ENCODE measurements at regions not wholly inside any gene's neighbourhood (a gene's known extent, or its start where the extent isn't known, plus 50 kb on each side); places are given as distances from the start of the nearest gene placed in this dataset.

- no peaks in the 10 kb centered on the region for H3K36me3 Mint-ChIP-seq (ENCODE audit: insufficient read depth, unreplicated experiment)
- peaks cover 20% of the 10 kb centered on the region for H3K4me1 Mint-ChIP-seq (ENCODE audit: insufficient read depth, unreplicated experiment)
- H3K27ac Mint-ChIP-seq (ENCODE audit: low read depth, unreplicated experiment): no peak overlapping the region
These were observed 270.9 kb downstream of the C12orf50 start for GRCh38 chr12:87758271-87758670.

GRCh38 chr12:87756721-87757120 is 272.5 kb downstream of the C12orf50 start:
- DNase-seq (ENCODE audit: unreplicated experiment): peak; percentile 56
- H3K9me3 Mint-ChIP-seq (ENCODE audit: unreplicated experiment): peaks cover 7% of the 10 kb centered on the region
- H3K4me3 Mint-ChIP-seq (ENCODE audit: unreplicated experiment): no peak overlapping the region
- intact Hi-C loops (cut with micrococcal nuclease): loop anchor here (5.0 kb wide), 1 partner anchor 66 kb away; no protein-coding TSS in a partner anchor
- H3K4me1 Mint-ChIP-seq (ENCODE audit: insufficient read depth, unreplicated experiment): peaks cover 20% of the 10 kb centered on the region
- peak overlapping the region; percentile 89 for H3K27ac Mint-ChIP-seq (ENCODE audit: low read depth, unreplicated experiment)
- BruUV-seq (replicated peaks): no TSS peak
- no peaks in the 10 kb centered on the region for H3K27me3 Mint-ChIP-seq (ENCODE audit: insufficient read depth, unreplicated experiment)
- CTCF ChIA-PET: no interaction called here
- POLR2A ChIA-PET: no interaction called here
- no peaks in the 10 kb centered on the region for H3K36me3 Mint-ChIP-seq (ENCODE audit: insufficient read depth, unreplicated experiment)
- TF ChIP-seq CTCF (IDR thresholded peaks at IDR 0.05; ENCODE audit: unreplicated experiment): no peak

More at GRCh38 chr12:87758271-87758670, 270.9 kb downstream of the C12orf50 start:
- H3K9me3 Mint-ChIP-seq (ENCODE audit: unreplicated experiment): peaks cover 7% of the 10 kb centered on the region
- ChIA-PET POLR2A (no interaction called here), CTCF (no interaction called here)
- intact Hi-C loops (cut with micrococcal nuclease): loop anchor here (5.0 kb wide), 1 partner anchor 64 kb away; no protein-coding TSS in a partner anchor
- no TSS peak for BruUV-seq (replicated peaks)
- no peak for DNase-seq (ENCODE audit: unreplicated experiment)
- no peak for TF ChIP-seq CTCF (IDR thresholded peaks at IDR 0.05; ENCODE audit: unreplicated experiment)
- no peaks in the 10 kb centered on the region for H3K27me3 Mint-ChIP-seq (ENCODE audit: insufficient read depth, unreplicated experiment)
- no peak overlapping the region for H3K4me3 Mint-ChIP-seq (ENCODE audit: unreplicated experiment)

GRCh38 chr12:87756111-87756510 is 273.1 kb downstream of the C12orf50 start:
- DNase-seq (ENCODE audit: unreplicated experiment): peak; percentile 95
- H3K27ac Mint-ChIP-seq (ENCODE audit: low read depth, unreplicated experiment): peak overlapping the region; percentile 89
- H3K27me3 Mint-ChIP-seq (ENCODE audit: insufficient read depth, unreplicated experiment): no peaks in the 10 kb centered on the region
- H3K4me1 Mint-ChIP-seq (ENCODE audit: insufficient read depth, unreplicated experiment): peaks cover 20% of the 10 kb centered on the region
- ChIA-PET CTCF (no interaction called here), POLR2A (no interaction called here)
- H3K36me3 Mint-ChIP-seq (ENCODE audit: insufficient read depth, unreplicated experiment): no peaks in the 10 kb centered on the region
- H3K4me3 Mint-ChIP-seq (ENCODE audit: unreplicated experiment): no peak overlapping the region
- TF ChIP-seq CTCF (IDR thresholded peaks at IDR 0.05; ENCODE audit: unreplicated experiment): no peak
- peaks cover 7% of the 10 kb centered on the region for H3K9me3 Mint-ChIP-seq (ENCODE audit: unreplicated experiment)
- intact Hi-C loops (cut with micrococcal nuclease): loop anchor here (5.0 kb wide), 1 partner anchor 66 kb away; no protein-coding TSS in a partner anchor
- BruUV-seq (replicated peaks): no TSS peak

GRCh38 chr12:87728931-87729593 is 300.1 kb downstream of the C12orf50 start:
- no peak for DNase-seq (ENCODE audit: unreplicated experiment)
- Mint-ChIP-seq H3K27ac (ENCODE audit: low read depth, unreplicated experiment) (no peak overlapping the region), H3K27me3 (ENCODE audit: insufficient read depth, unreplicated experiment) (no peaks in the 10 kb centered on the region), H3K36me3 (ENCODE audit: insufficient read depth, unreplicated experiment) (no peaks in the 10 kb centered on the region), H3K4me1 (ENCODE audit: insufficient read depth, unreplicated experiment) (no peaks in the 10 kb centered on the region), H3K4me3 (ENCODE audit: unreplicated experiment) (no peak overlapping the region), H3K9me3 (ENCODE audit: unreplicated experiment) (no peaks in the 10 kb centered on the region)
- ChIA-PET CTCF (interaction anchor here (0.7 kb wide), 2 partner anchors 255 to 774 kb away, joined by 3 read pairs; no protein-coding TSS in a partner anchor), POLR2A (interaction anchor here (0.8 kb wide), 1 partner anchor 10 kb away, joined by 5 read pairs; no protein-coding TSS in a partner anchor)
- no TSS peak for BruUV-seq (replicated peaks)
- TF ChIP-seq CTCF (IDR thresholded peaks at IDR 0.05; ENCODE audit: unreplicated experiment): no peak
- intact Hi-C loops (cut with micrococcal nuclease): no loop called here
